Gastroesophageal sphincter (tissue), 3 donors: ENCODE measurements at regions not wholly inside any gene's neighbourhood (a gene's known extent, or its start where the extent isn't known, plus 50 kb on each side); places are given as distances from the start of the nearest gene placed in this dataset.

ENCODE experiments used
- CTCF ChIP-seq, 4 experiments: fragments of 200-600 bp in 2 of 4; fragments of 450-650 bp in 2 of 4; sonication (generic) in 1 of 4; IDR thresholded peaks; one replicate each; pipeline ENCODE4 v1.5.1; 2017 to 2019; ENCODE audit warnings: antibody characterized with exemption in 4 of 4, mild to moderate bottlenecking in 2 of 4, moderate library complexity in 2 of 4
- EP300 ChIP-seq: sonication (generic); formaldehyde crosslinking; IDR thresholded peaks from one replicate; pipeline ENCODE4 v1.6.1; 2017; ENCODE audit warnings: antibody characterized with exemption, mild to moderate bottlenecking
- POLR2A ChIP-seq, 2 donors: fragments of 450-650 bp; IDR thresholded peaks; one replicate each; pipeline ENCODE4 v1.6.1; 2017; ENCODE audit warnings: antibody characterized with exemption in 2 of 2, mild to moderate bottlenecking in 2 of 2, moderate library complexity in 1 of 2
- POLR2AphosphoS5 ChIP-seq: sonication (generic); formaldehyde crosslinking; IDR thresholded peaks from one replicate; pipeline ENCODE4 v1.6.1; 2017; ENCODE audit warnings: antibody characterized with exemption

GRCh38 chr12:39205969-39206368 is 237.0 kb downstream of the KIF21A start:
- no peak for TF ChIP-seq CTCF (IDR thresholded peaks at IDR 0.05)
- no peak for TF ChIP-seq POLR2AphosphoS5
- TF ChIP-seq POLR2A (IDR thresholded peaks at IDR 0.05): no peak
- TF ChIP-seq EP300: no peak
